ENCODE measurements at regions not wholly inside any gene's neighbourhood (a gene's known extent, or its start where the extent isn't known, plus 50 kb on each side); places are given as distances from the start of the nearest gene placed in this dataset.
"Not testable (repeated sequence)": the region's sequence is repeated elsewhere in the genome, so short reads cannot be mapped to it uniquely, and the experiment has no call there.

- DNase-seq (ENCODE audit: insufficient read length, low spot score); FAIRE-seq: not testable (repeated sequence)
Observed at GRCh38 chr16:33839157-33839556, 379.7 kb downstream of the TP53TG3F start.

- not testable (repeated sequence) for DNase-seq (ENCODE audit: insufficient read length, low spot score); FAIRE-seq
Observed at GRCh38 chr16:33844533-33844932, 385.1 kb downstream of the TP53TG3F start.
